GM13977 (cell line): ENCODE measurements at regions not wholly inside any gene's neighbourhood (a gene's known extent, or its start where the extent isn't known, plus 50 kb on each side); places are given as distances from the start of the nearest gene placed in this dataset.
"Not testable (repeated sequence)": the region's sequence is repeated elsewhere in the genome, so short reads cannot be mapped to it uniquely, and the experiment has no call there.

ENCODE experiments used
- DNase-seq: peaks from one replicate; pipeline ENCODE4 v3.0.0; 2012; ENCODE audit warnings: low spot score
- in situ Hi-C: fragments of 300-500 bp; cut with MboI; formaldehyde crosslinking; loops from one replicate; pipeline ENCODE4 v1.12.0; 2022; ENCODE audit warnings: low sequenced_read_pairs, low pct_unique_long_range_greater_than_20kb, mixed read lengths, inconsistent platforms; ENCODE audit not compliant: unreplicated experiment
- TF ChIP-seq, protein P1 (sequence below): IDR thresholded peaks from 2 replicates; pipeline ENCODE4 v1.5.1; 2012; ENCODE audit warnings: mild to moderate bottlenecking, control low read depth; ENCODE audit not compliant: insufficient read depth; ENCODE audit errors: extremely low read depth, missing control alignments

DNA sequence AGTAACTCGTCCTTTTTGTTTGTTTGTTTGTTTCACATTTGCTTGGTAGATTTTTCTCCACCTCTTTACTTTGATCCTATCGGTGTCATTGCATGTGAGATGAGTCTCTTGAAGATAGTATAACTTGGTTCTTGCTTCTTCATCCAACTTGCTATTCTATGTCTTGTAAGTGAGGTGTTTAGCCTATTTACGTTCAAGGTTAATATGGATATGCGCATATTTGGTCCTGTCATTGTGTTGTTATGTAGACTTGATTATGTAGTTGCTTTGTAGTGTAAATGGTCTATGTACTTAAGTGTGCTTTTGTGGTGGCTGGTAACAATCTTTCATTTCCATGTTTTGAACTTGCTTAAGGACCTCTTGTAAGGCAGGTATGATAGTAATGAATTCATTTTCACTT, 192.8 kb upstream of the MAGI2 start:
- in situ Hi-C loops, result no loop called here
- DNase-seq, result no peak
- TF ChIP-seq, protein P1, sequence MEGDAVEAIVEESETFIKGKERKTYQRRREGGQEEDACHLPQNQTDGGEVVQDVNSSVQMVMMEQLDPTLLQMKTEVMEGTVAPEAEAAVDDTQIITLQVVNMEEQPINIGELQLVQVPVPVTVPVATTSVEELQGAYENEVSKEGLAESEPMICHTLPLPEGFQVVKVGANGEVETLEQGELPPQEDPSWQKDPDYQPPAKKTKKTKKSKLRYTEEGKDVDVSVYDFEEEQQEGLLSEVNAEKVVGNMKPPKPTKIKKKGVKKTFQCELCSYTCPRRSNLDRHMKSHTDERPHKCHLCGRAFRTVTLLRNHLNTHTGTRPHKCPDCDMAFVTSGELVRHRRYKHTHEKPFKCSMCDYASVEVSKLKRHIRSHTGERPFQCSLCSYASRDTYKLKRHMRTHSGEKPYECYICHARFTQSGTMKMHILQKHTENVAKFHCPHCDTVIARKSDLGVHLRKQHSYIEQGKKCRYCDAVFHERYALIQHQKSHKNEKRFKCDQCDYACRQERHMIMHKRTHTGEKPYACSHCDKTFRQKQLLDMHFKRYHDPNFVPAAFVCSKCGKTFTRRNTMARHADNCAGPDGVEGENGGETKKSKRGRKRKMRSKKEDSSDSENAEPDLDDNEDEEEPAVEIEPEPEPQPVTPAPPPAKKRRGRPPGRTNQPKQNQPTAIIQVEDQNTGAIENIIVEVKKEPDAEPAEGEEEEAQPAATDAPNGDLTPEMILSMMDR, result no peak

GRCh38 chr7:79636849-79637248, 183.4 kb upstream of the MAGI2 start:
- in situ Hi-C loops, result no loop called here
- TF ChIP-seq, protein P1, result no peak
- DNase-seq, result no peak

DNA sequence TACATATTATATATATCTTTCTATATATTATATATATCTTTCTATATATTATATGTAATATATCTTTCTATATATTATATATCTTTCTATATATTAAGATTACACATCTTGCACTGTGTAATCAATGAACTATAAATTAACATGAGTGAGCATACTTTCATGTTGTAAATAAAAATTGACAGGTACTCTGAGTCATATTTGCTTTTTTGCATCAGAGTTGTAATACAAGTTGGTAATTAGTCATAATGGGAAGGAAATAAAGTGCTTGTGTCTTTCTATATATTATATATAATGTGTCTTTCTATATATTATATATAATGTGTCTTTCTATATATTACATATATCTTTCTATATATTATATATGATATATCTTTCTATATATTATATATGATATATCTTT, 172.5 kb upstream of the MAGI2 start:
- DNase-seq, in situ Hi-C loops: not testable (repeated sequence)

- DNase-seq, result no peak
- in situ Hi-C loops, result no loop called here
Measured at GRCh38 chr7:79624336-79624735, 170.9 kb upstream of the MAGI2 start.

DNA sequence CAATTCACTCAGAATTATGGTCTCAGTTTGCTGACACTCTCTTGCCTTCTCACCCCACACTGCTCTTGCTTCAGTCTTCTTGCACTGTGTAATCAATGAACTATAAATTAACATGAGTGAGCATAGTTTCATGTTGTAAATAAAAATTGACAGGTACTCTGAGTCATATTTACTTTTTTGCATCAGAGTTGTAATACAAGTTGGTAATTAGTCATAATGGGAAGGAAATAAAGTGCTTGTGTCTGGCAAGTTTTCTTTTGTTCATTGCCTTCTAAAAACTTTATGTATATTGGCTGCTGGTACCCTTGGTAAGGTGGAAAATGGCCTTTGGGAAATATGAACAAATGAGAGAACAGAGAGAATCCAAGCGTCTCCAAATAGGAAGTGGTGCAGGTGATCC, 169.3 kb upstream of the MAGI2 start:
- TF ChIP-seq, protein P1, result no peak
- DNase-seq, result no peak
- in situ Hi-C loops, result no loop called here

More at GRCh38 chr7:79624336-79624735, 170.9 kb upstream of the MAGI2 start:
- TF ChIP-seq, protein P1, result no peak

GRCh38 chr7:79620291-79620690, 166.8 kb upstream of the MAGI2 start:
- TF ChIP-seq, protein P1, result no peak
- in situ Hi-C loops, result no loop called here
- no peak for DNase-seq

DNA sequence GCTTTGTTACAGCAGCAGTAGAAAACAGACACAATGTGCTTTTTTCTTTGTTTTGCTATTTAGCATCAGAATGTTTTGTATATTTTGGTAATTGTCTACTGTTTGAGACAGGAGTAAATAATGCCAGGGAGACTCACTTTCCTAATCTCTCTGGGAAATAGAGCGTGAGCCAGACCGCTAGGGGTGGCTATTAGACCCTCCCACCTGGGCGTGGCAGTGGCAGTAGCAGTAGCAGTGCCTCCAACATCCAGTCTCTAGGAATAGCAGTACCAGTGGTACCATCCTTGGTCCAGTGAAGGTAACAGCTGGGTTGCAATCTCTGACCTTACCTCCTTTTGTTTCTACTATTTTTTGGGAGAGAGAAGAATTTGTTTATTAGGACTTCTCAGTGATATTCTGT, 165.7 kb upstream of the MAGI2 start:
- TF ChIP-seq, protein P1, result no peak
- DNase-seq, result no peak
- in situ Hi-C loops, result no loop called here
